NOMO-1 treated with dmso at 0.1 percent for 144 hours (cell line): ENCODE measurements at regions not wholly inside any gene's neighbourhood (a gene's known extent, or its start where the extent isn't known, plus 50 kb on each side); places are given as distances from the start of the nearest gene placed in this dataset.
"Not testable (repeated sequence)": the region's sequence is repeated elsewhere in the genome, so short reads cannot be mapped to it uniquely, and the experiment has no call there.

Experiments used
- DNase-seq: peaks from one replicate; lab custom pipeline; 2025; ENCODE audit not compliant: unreplicated experiment; lab: John Stamatoyannopoulos, UW

- DNase-seq: peak; percentile 48
Observed at GRCh38 chr3:30511524-30512251, 94.7 kb upstream of the TGFBR2 start.

DNA sequence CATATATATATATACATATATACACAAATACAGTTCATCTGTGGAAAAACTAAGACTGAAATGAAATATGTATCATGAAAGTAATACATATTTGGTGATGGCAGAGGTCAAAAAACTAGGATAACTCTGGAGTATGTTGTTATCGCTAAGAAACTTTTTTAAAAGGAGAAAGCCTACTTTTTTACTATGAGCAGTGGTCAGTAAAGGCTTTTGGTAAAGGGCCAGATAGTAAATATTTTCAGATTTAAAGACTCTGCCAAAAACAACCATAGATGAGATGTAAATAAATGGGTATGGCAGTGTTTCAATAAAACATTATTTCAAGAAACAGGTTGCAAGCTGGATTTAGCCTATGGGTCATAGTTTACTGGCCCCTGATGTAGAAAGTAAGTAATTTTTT, 93.8 kb upstream of the TGFBR2 start:
- no peak for DNase-seq

GRCh38 chr3:30513374-30514152, 92.8 kb upstream of the TGFBR2 start:
- no peak for DNase-seq

GRCh38 chr3:30516238-30516637, 90.2 kb upstream of the TGFBR2 start:
- DNase-seq: no peak

DNA sequence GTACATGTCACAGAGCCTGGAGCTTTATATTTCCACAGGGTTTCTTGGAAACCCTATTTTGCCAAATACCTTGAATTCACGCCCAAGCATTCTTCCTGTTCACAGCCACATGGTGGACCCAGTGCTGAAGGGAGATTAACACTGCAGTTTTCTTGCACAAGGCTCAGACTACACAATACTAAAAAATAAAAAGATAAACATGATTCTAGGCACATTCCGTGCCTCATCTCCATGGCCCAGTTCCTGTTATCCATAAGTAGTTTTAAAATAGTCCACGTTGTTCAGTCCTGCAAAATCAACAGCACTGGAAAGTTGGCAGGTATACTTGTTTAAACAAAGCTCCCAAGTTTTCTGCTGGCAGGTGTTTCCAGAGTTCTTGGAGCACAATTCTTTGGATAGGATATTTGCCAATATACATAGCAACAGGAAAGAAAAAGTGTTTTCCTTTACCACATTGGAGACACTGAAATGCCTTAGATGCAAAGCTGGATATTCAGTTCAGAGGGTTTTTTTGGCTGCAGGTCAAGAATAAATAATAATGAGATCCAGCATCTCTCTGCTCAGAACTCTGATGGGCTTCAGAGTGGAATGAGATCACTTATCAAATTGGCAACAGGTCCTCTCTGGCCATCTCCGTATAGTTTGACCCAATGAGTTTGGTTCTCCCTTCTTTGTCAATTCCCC, 88.1 kb upstream of the TGFBR2 start:
- DNase-seq: no peak

GRCh38 chr3:30518872-30519271, 87.5 kb upstream of the TGFBR2 start:
- DNase-seq: no peak

GRCh38 chr3:30520699-30521098, 85.7 kb upstream of the TGFBR2 start:
- DNase-seq: no peak

DNA sequence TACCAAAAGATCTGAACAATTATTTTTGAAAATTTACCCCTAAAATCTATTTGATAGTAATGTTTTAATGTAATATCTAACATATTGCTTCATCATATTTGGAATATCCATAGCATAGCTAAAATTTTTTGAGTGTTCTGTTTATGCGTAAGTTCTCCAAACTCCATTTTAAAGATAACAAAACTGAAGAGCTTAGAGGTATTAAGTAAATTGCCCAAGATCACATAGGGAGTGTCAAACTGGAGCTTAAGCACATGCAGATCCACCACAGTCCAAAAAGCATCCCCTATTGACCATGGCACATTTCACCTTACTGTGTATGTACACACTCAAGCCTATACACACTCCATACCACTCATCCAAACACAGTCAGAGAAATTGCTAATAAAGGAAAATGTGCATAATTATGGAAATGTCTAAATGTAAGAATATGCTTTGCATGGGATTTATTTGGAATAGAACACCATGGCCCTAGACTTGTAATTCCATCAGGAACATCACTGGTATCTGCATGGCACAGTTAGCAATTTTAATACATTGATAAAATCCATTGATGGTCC, 85.2 kb upstream of the TGFBR2 start:
- DNase-seq: no peak

GRCh38 chr3:30522476-30522875, 83.9 kb upstream of the TGFBR2 start:
- no peak for DNase-seq

DNA sequence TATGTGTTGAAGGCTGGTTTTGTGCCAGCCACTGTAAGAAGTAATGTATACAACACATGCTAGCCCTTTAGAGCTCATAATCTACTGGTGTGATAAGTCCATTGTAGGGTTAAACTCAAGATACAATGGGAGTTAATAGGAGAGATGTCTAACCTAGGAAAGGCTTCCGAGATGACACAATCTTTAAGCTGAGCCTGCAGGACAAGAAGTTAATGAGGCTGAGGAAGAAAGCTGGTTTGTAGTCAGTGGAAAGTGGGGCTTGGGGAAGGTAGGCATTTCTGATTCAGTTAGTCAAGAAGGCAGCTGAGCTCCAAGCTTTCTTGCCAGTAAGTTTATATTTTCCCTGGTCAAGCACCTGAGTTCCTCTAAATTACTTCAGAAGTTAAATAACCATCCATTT, 83.0 kb upstream of the TGFBR2 start:
- DNase-seq: no peak

- DNase-seq: peak; percentile 17
Observed at GRCh38 chr3:30524357-30525040, 81.9 kb upstream of the TGFBR2 start.

GRCh38 chr3:30526031-30526430, 80.4 kb upstream of the TGFBR2 start:
- no peak for DNase-seq

DNA sequence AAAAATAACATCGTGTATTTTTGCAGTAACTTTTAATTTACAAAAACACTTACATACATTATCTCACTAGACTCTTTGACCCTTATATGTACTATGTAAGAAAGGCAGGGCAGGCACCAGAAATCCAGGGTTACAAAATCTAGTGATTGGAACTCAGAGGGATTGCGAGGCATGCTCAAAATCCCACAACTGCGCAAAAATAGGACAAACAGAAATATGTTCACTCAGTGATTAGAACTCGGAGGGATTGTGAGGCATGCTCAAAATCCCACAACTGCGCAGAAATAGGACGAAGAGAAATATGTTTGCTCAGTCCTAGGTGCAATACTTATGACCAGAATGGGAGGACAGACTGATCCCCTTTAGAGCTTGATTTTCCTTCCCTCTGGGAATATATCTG, 79.2 kb upstream of the TGFBR2 start:
- DNase-seq: no peak

DNA sequence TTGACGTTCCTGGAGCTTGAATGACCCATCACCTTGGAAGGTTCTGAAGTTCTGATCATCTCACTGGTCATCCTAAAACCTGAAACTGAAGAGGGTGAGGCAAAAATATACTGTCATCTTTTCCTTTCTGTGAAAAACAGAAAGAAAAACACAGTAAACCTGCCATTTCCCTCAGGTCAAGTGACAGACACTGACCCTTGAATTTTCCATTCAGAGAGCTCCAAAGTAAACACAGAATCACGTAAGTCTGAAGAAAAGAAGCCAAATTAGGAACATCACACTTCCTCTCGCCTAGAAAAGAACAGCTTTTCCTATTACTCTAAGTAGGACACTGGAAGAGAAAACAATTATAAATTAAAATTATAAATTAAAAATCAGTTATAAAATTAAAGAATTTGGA, 78.7 kb upstream of the TGFBR2 start:
- DNase-seq: no peak

- DNase-seq: no peak
Observed at GRCh38 chr3:30530084-30530483, 76.3 kb upstream of the TGFBR2 start.

DNA sequence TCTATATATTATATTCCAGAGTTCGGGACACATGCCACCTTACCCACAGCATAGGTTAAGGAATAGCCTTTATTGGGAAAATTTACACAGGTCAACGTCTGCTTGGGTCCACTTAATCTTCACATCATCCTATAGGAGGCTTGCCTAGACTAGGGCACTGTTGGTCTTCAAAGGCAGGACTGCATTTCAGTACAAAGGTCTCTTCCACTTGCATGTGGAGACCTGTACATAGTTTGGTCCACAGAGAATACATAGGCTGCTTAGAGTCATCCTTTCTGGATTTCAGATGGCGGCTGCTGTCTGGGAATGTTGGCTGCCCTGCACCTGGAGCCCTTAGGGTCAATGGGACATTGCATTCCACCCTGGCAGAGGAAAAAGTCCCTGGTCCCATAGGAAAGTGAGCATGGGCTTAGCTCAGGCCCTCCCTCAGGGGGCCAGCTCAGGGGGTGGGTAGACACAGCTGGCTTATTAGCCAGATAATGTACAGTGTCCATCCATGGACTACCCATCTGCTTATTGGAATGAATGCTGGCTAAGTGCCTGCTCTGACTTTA, 75.3 kb upstream of the TGFBR2 start:
- DNase-seq: no peak

- no peak for DNase-seq
Observed at GRCh38 chr3:30535525-30535924, 70.9 kb upstream of the TGFBR2 start.

DNA sequence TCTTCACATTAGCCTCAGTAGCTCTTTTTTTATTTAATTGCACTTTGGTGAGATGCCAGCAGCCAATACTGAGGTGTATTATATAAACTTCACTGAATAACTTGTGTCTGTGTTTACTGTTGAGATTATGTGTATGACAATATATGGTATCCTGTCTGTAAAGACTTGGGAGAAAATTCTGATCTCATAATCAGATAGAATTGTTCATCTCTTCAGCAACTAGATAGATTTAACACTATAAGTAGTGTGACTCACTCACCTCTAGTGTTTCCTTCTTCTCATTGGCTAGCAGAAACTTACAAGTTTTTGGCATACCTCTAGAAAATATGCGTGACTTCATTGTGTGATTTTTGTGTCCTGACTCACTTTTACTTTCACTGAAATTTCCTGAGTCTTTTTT, 67.6 kb upstream of the TGFBR2 start:
- no peak for DNase-seq

DNA sequence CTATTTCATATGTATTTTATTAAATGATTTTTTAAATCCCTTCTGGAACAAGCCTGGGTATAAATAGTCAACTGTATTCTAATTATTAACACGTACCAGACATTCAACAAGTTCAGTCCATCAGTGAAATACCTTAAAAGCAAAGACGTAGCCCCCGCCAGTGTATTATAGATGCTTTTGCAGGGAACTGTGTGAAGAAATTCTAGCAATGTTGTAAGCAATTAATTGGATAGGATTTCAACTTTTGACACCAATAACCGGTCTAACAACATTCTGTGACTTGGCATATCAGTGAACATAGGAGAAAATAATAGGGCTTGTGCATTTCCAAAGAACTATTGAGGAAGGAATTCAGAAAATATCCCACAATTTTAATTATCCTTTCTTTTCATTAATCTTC, 67.2 kb upstream of the TGFBR2 start:
- no peak for DNase-seq

DNA sequence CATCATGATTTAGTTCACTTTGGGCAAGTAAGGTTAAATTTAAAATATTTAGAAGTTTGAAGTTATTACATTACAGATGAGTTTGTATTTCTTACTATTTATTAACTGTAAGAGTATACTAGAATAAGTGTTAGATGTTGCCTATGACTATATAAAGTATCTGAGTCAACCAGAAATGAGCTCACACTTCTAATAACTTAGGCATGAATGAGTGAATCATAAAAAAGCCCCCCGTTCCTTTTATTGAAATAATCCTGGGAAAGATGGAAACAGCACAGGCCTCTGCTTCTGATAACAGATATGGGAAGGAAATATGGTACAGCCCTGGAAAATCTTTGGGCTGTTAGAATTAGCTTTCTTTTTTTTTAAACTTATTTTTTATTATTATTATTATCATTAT, 66.6 kb upstream of the TGFBR2 start:
- DNase-seq: no peak

GRCh38 chr3:30541156-30541555, 65.2 kb upstream of the TGFBR2 start:
- DNase-seq: not testable (repeated sequence)
